A673 (cell line): ENCODE measurements at regions not wholly inside any gene's neighbourhood (a gene's known extent, or its start where the extent isn't known, plus 50 kb on each side); places are given as distances from the start of the nearest gene placed in this dataset.

Experiments
- BruUV-seq: library from RNA; stranded (reverse); fragments of 400-500 nt; replicated peaks from 2 replicates; lab custom pipeline; 2021; lab: Mats Ljungman, UMichigan
- CTCF ChIA-PET: fragments of 300-600 bp; sonication (Branson Sonifier 250); formaldehyde crosslinking; loops from one replicate; lab custom pipeline; 2022; ENCODE audit warnings: antibody characterized with exemption; lab: Charles Lee
- POLR2A ChIA-PET: fragments of 300-600 bp; sonication (Branson Sonifier 250); formaldehyde crosslinking; loops from one replicate; lab custom pipeline; 2022; ENCODE audit warnings: antibody characterized with exemption; ENCODE audit not compliant: low non-redundant PET; lab: Charles Lee
- DNase-seq: peaks from one replicate; pipeline ENCODE4 v3.0.0-alpha.2; 2015; ENCODE audit warnings: low spot score
- H3K27ac ChIP-seq: fragments of 200-600 bp; sonication (generic); 2 replicates; pipeline ENCODE4 v1.5.1; 2016; ENCODE audit warnings: mixed run types, low read depth, mild to moderate bottlenecking, mixed read lengths, antibody characterized with exemption, low read length; ENCODE audit not compliant: poor library complexity, severe bottlenecking
- H3K27me3 ChIP-seq: fragments of 200-600 bp; sonication (generic); replicated peaks from 2 replicates; pipeline ENCODE4 v1.6.1; 2017; ENCODE audit warnings: mixed run types, low read depth, mild to moderate bottlenecking, mixed read lengths, antibody characterized with exemption, low read length; ENCODE audit not compliant: insufficient read depth, poor library complexity
- H3K36me3 ChIP-seq: fragments of 200-600 bp; sonication (generic); 2 replicates; pipeline ENCODE4 v1.6.1; 2016; ENCODE audit warnings: mixed run types, mild to moderate bottlenecking, mixed read lengths, antibody characterized with exemption, low read length; ENCODE audit not compliant: insufficient read depth, poor library complexity, severe bottlenecking
- H3K4me1 ChIP-seq: fragments of 200-600 bp; sonication (generic); 2 replicates; pipeline ENCODE4 v1.6.1; 2017; ENCODE audit warnings: mixed run types, mild to moderate bottlenecking, mixed read lengths, antibody characterized with exemption, low read length; ENCODE audit not compliant: insufficient read depth, poor library complexity, severe bottlenecking
- H3K4me3 ChIP-seq: fragments of 200-600 bp; sonication (generic); 2 replicates; pipeline ENCODE4 v1.5.1; 2016; ENCODE audit warnings: low read depth, mixed run types, mild to moderate bottlenecking, mixed read lengths, low read length; ENCODE audit not compliant: poor library complexity, severe bottlenecking
- H3K9me3 ChIP-seq: fragments of 200-600 bp; sonication (generic); 2 replicates; pipeline ENCODE4 v1.6.1; 2016; ENCODE audit warnings: mixed run types, low read depth, mild to moderate bottlenecking, mixed read lengths, antibody characterized with exemption, low read length; ENCODE audit not compliant: poor library complexity, severe bottlenecking
- CTCF ChIP-seq: fragments of 300-800, 200-600 bp; sonication (generic); conservative IDR thresholded peaks from 2 replicates; pipeline ENCODE4 v1.5.1; 2017; ENCODE audit warnings: low read depth, mild to moderate bottlenecking, antibody characterized with exemption, low read length, moderate library complexity, mixed read lengths
- EZH2 ChIP-seq: fragments of 200-600 bp; sonication (generic); IDR thresholded peaks from 2 replicates; pipeline ENCODE4 v1.6.1; 2017; ENCODE audit warnings: borderline replicate concordance, low read depth, mild to moderate bottlenecking, mixed read lengths, antibody characterized with exemption, low read length; ENCODE audit not compliant: poor library complexity, severe bottlenecking
- intact Hi-C: fragments of 100-400 bp; cut with micrococcal nuclease; formaldehyde crosslinking; loops from one replicate; pipeline ENCODE4 v1.10.0; 2022; ENCODE audit not compliant: unreplicated experiment

GRCh38 chr14:58788655-58789503 lies 151.1 kb downstream of the DACT1 start:
- TF ChIP-seq EZH2 (no peak), CTCF (no peak)
- Histone ChIP-seq H3K27me3 (peaks cover 24% of the 10 kb centered on the region), H3K9me3 (no peaks in the 10 kb centered on the region), H3K4me1 (no peaks in the 10 kb centered on the region), H3K36me3 (no peaks in the 10 kb centered on the region), H3K27ac (no peak overlapping the region), H3K4me3 (no peak overlapping the region)
- CTCF ChIA-PET, result no interaction called here
- intact Hi-C loops, result no loop called here
- POLR2A ChIA-PET, result interaction anchor here (0.6 kb wide), 1 partner anchor 82 kb away, joined by 4 read pairs; no protein-coding TSS in a partner anchor
- no peak for DNase-seq
- no TSS peak for BruUV-seq

DNA sequence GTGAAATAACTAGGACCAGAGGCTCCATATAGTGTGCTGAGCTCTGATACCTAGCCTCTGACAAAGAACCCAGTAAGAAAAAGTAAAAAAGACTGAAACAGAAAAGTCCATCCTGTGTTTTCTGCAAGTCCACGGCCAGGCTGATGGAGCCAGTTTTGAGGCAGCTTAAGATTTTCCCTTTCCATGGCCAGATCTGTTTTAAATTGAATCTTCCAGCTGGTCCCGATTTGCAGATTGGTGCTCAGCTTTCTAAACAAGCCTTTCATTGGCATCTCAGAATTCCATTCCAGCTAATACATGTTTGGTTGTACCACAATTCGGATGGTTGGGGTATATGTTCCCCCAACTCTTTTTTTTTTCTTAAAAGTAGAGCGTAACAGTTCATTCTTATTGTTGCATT lies 152.0 kb downstream of the DACT1 start:
- no peaks in the 10 kb centered on the region for H3K9me3 ChIP-seq
- no peak overlapping the region for H3K4me3 ChIP-seq
- POLR2A ChIA-PET, result no interaction called here
- no peaks in the 10 kb centered on the region for H3K36me3 ChIP-seq
- no peak for DNase-seq
- H3K4me1 ChIP-seq, result no peaks in the 10 kb centered on the region
- BruUV-seq, result no TSS peak
- intact Hi-C loops, result no loop called here
- CTCF ChIA-PET, result no interaction called here
- H3K27me3 ChIP-seq, result peaks cover 20% of the 10 kb centered on the region
- H3K27ac ChIP-seq, result no peak overlapping the region
- no peak for TF ChIP-seq EZH2

- no peaks in the 10 kb centered on the region for H3K4me1 ChIP-seq
- no TSS peak for BruUV-seq
- TF ChIP-seq EZH2, result no peak
- TF ChIP-seq CTCF, result no peak
- ChIA-PET CTCF (no interaction called here), POLR2A (no interaction called here)
- no peak overlapping the region for H3K27ac ChIP-seq
- DNase-seq, result no peak
- no peaks in the 10 kb centered on the region for H3K36me3 ChIP-seq
- no peak overlapping the region for H3K4me3 ChIP-seq
- H3K27me3 ChIP-seq, result peaks cover 2% of the 10 kb centered on the region
- intact Hi-C loops, result no loop called here
- H3K9me3 ChIP-seq, result no peaks in the 10 kb centered on the region
These were observed 154.7 kb downstream of the DACT1 start for GRCh38 chr14:58792416-58792815.
